B cell (primary cell): ENCODE measurements at regions not wholly inside any gene's neighbourhood (a gene's known extent, or its start where the extent isn't known, plus 50 kb on each side); places are given as distances from the start of the nearest gene placed in this dataset.

Source experiments
- ATAC-seq: fragments of 200-7000 bp; cut with Tn5 transposase; one replicate; pipeline ENCODE4 v1.10.0; 2021; ENCODE audit warnings: low read depth, mild to moderate bottlenecking, moderate number of reproducible peaks, moderate library complexity
- CTCF ChIA-PET: fragments of 350-600 bp; sonication (Branson Sonifier 250); formaldehyde crosslinking; loops from one replicate; lab custom pipeline; 2021; ENCODE audit warnings: antibody characterized with exemption, inconsistent platforms; lab: Charles Lee
- POLR2A ChIA-PET: fragments of 350-600 bp; sonication (Branson Sonifier 250); formaldehyde crosslinking; loops from one replicate; lab custom pipeline; 2021; ENCODE audit warnings: antibody characterized with exemption; lab: Charles Lee
- DNase-seq: peaks from one replicate; pipeline ENCODE4 v3.0.0; 2013
- H2AFZ ChIP-seq: 2 replicates; pipeline ENCODE4 v1.6.1; 2012; ENCODE audit warnings: mild to moderate bottlenecking, low read depth, low read length; ENCODE audit not compliant: insufficient read depth, poor library complexity, severe bottlenecking
- H3K27ac ChIP-seq, 2 donors: 1 replicate in 1 of 2; 2 replicates in 1 of 2; pipeline ENCODE4 v1.5.1; 2012 to 2013; ENCODE audit warnings: low read length in 2 of 2, mild to moderate bottlenecking in 2 of 2, moderate library complexity in 1 of 2
- H3K27me3 ChIP-seq, 4 experiments: fragments of 200-600 bp in 1 of 4; sonication (generic) in 1 of 4; replicated peaks in 1 of 4; 1 replicate in 2 of 4; 2 replicates in 2 of 4; pipeline versions ENCODE4 v1.6.1 to v1.7.0; 2013 to 2016; ENCODE audit warnings: low read length in 3 of 4, mild to moderate bottlenecking in 2 of 4, mixed read lengths in 1 of 4, moderate library complexity in 1 of 4; ENCODE audit not compliant: insufficient read depth in 4 of 4, control insufficient read depth in 3 of 4; ENCODE audit errors: control extremely low read depth in 1 of 4
- H3K36me3 ChIP-seq, 2 experiments: replicated peaks in 1 of 2; 1 replicate in 1 of 2; 2 replicates in 1 of 2; pipeline versions ENCODE4 v1.6.1 to v1.7.1; 2013; ENCODE audit warnings: low read length in 1 of 2; ENCODE audit not compliant: insufficient read depth in 2 of 2, control insufficient read depth in 1 of 2; ENCODE audit errors: control extremely low read depth in 1 of 2, extremely low read depth in 1 of 2
- H3K4me1 ChIP-seq, 2 donors: fragments of 200-600 bp in 1 of 2; sonication (generic) in 1 of 2; 1 replicate in 1 of 2; 2 replicates in 1 of 2; pipeline versions ENCODE4 v1.5.1 to v1.6.1; 2013 to 2017; ENCODE audit warnings: low read length in 2 of 2; ENCODE audit not compliant: control insufficient read depth in 2 of 2, insufficient read depth in 2 of 2
- H3K4me2 ChIP-seq: replicated peaks from 2 replicates; pipeline ENCODE3; 2012; ENCODE audit warnings: mild to moderate bottlenecking, low read depth, low read length; ENCODE audit not compliant: poor library complexity, severe bottlenecking
- H3K4me3 ChIP-seq, 5 experiments: fragments of 200-600 bp in 1 of 5; sonication (generic) in 1 of 5; 1 replicate in 3 of 5; 2 replicates in 2 of 5; pipeline versions ENCODE4 v1.5.1 to v1.7.0; 2011 to 2016; ENCODE audit warnings: low read length in 4 of 5, mild to moderate bottlenecking in 4 of 5, low read depth in 2 of 5, control low read depth in 1 of 5, moderate library complexity in 1 of 5; ENCODE audit not compliant: insufficient read depth in 1 of 5; ENCODE audit errors: control extremely low read depth in 1 of 5, extremely low read depth in 1 of 5
- H3K79me2 ChIP-seq: fragments of 200-600 bp; sonication (generic); one replicate; pipeline ENCODE4 v1.6.0; 2016; ENCODE audit warnings: low read length; ENCODE audit not compliant: control insufficient read depth, insufficient read depth
- H3K9ac ChIP-seq: fragments of 200-600 bp; sonication (generic); 2 replicates; pipeline ENCODE4 v1.6.1; 2017; ENCODE audit warnings: mild to moderate bottlenecking, low read length, moderate library complexity
- H3K9me3 ChIP-seq, 3 donors: one replicate each; pipeline versions ENCODE4 v1.6.1 to v1.7.1; 2013; ENCODE audit warnings: low read length in 2 of 3; ENCODE audit not compliant: control insufficient read depth in 2 of 3, insufficient read depth in 1 of 3; ENCODE audit errors: control extremely low read depth in 1 of 3
- H4K20me1 ChIP-seq: 2 replicates; pipeline ENCODE4 v1.6.0; 2012; ENCODE audit warnings: mild to moderate bottlenecking, low read length; ENCODE audit not compliant: insufficient read depth, control insufficient read depth, poor library complexity, severe bottlenecking
- H3K27ac Mint-ChIP-seq: one replicate; pipeline ENCODE4 v1.8.0; 2021; ENCODE audit warnings: mixed read lengths
- H3K27me3 Mint-ChIP-seq: one replicate; pipeline ENCODE4 v1.8.0; 2021; ENCODE audit warnings: mixed read lengths
- H3K4me1 Mint-ChIP-seq: one replicate; pipeline ENCODE4 v1.8.0; 2021; ENCODE audit warnings: mixed read lengths
- H3K4me3 Mint-ChIP-seq: one replicate; pipeline ENCODE4 v1.8.0; 2021; ENCODE audit warnings: mixed read lengths
- H3K9me3 Mint-ChIP-seq: one replicate; pipeline ENCODE4 v1.8.0; 2022; ENCODE audit warnings: mixed read lengths; ENCODE audit not compliant: insufficient read depth
- CTCF ChIP-seq: fragments of 200-600 bp; IDR thresholded peaks from one replicate; pipeline ENCODE4 v1.8.0; 2022; ENCODE audit warnings: antibody characterized with exemption, mild to moderate bottlenecking
- EZH2 ChIP-seq: IDR thresholded peaks from 2 replicates; pipeline ENCODE4 v1.6.1; 2012; ENCODE audit warnings: borderline replicate concordance, low read depth, mild to moderate bottlenecking, moderate library complexity, low read length; ENCODE audit not compliant: insufficient read depth, poor library complexity, severe bottlenecking
- WGBS: methylation state at CpG from one replicate; pipeline ENCODE4 v1.1.5; 2013; ENCODE audit warnings: missing lambda C conversion rate; ENCODE audit not compliant: insufficient coverage; 5-methylcytosine and 5-hydroxymethylcytosine counted together
- intact Hi-C: fragments of 100-400 bp; cut with micrococcal nuclease; formaldehyde crosslinking; loops from one replicate; pipeline ENCODE4 v1.10.0; 2022

GRCh38 chr17:14854691-14855090, 410.4 kb downstream of the PMP22 start:
- no peak overlapping the region for H3K27ac Mint-ChIP-seq
- no peak for ATAC-seq

GRCh38 chr17:14845591-14846281, 419.4 kb downstream of the PMP22 start:
- TF ChIP-seq EZH2 = no peak
- no peak for TF ChIP-seq CTCF
- no peak overlapping the region for H3K27ac ChIP-seq
- H3K4me3 Mint-ChIP-seq = no peak overlapping the region
- H3K36me3 ChIP-seq = no peaks in the 10 kb centered on the region
- no peaks in the 10 kb centered on the region for H3K27me3 ChIP-seq
- H3K27ac Mint-ChIP-seq = no peak overlapping the region
- no peak overlapping the region for H3K9ac ChIP-seq
- CTCF ChIA-PET = no interaction called here
- no peak overlapping the region for H2AFZ ChIP-seq
- H3K9me3 ChIP-seq = peaks cover 0 to 3% (median 2%) of the 10 kb centered on the region in 3 donors
- peaks cover 5% of the 10 kb centered on the region for H3K27me3 Mint-ChIP-seq
- H3K9me3 Mint-ChIP-seq = no peaks in the 10 kb centered on the region
- H3K4me1 Mint-ChIP-seq = no peaks in the 10 kb centered on the region
- no peaks in the 10 kb centered on the region for H3K4me1 ChIP-seq
- H3K4me3 ChIP-seq = no peak overlapping the region
- ATAC-seq (no peak), DNase-seq (no peak)
- H3K79me2 ChIP-seq = no peaks in the 10 kb centered on the region
- intact Hi-C loops = no loop called here
- WGBS = 85% methylated on average over 5 of the region's 8 CpGs
- no peak overlapping the region for H3K4me2 ChIP-seq
- H4K20me1 ChIP-seq = no peaks in the 10 kb centered on the region
- POLR2A ChIA-PET = no interaction called here

More at GRCh38 chr17:14854691-14855090, 410.4 kb downstream of the PMP22 start:
- no peaks in the 10 kb centered on the region for H3K27me3 ChIP-seq
- intact Hi-C loops = no loop called here
- H3K4me3 ChIP-seq = no peak overlapping the region
- POLR2A ChIA-PET = no interaction called here
- H3K36me3 ChIP-seq = no peaks in the 10 kb centered on the region
- H4K20me1 ChIP-seq = no peaks in the 10 kb centered on the region
- WGBS = 100% methylated on average over 1 of the region's 4 CpGs
- DNase-seq = no peak
- Mint-ChIP-seq H3K4me1 (no peaks in the 10 kb centered on the region), H3K27me3 (peaks cover 5% of the 10 kb centered on the region), H3K4me3 (no peak overlapping the region), H3K9me3 (no peaks in the 10 kb centered on the region)
- no peaks in the 10 kb centered on the region for H3K9me3 ChIP-seq
- TF ChIP-seq EZH2 (no peak), CTCF (no peak)
- no peaks in the 10 kb centered on the region for H3K4me1 ChIP-seq
- H3K27ac ChIP-seq = no peak overlapping the region
- no peak overlapping the region for H3K4me2 ChIP-seq
- no peaks in the 10 kb centered on the region for H3K79me2 ChIP-seq
- H3K9ac ChIP-seq = no peak overlapping the region
- no peak overlapping the region for H2AFZ ChIP-seq
- CTCF ChIA-PET = no interaction called here
